Ascending aorta (tissue), 2 donors: ENCODE measurements at regions not wholly inside any gene's neighbourhood (a gene's known extent, or its start where the extent isn't known, plus 50 kb on each side); places are given as distances from the start of the nearest gene placed in this dataset.

ENCODE experiments used
- DNase-seq, 2 donors: peaks; one replicate each; pipeline ENCODE4 v3.0.0-alpha.2; 2019; ENCODE audit warnings: low spot score in 2 of 2
- H3K27ac ChIP-seq, 2 donors: fragments of 200-600 bp; sonication (generic); one replicate each; pipeline ENCODE4 v1.5.1; 2016 to 2017; ENCODE audit warnings: mild to moderate bottlenecking in 1 of 2
- H3K27me3 ChIP-seq: fragments of 200-600 bp; sonication (generic); one replicate; pipeline ENCODE4 v1.5.1; 2017
- H3K36me3 ChIP-seq, 2 donors: fragments of 200-600 bp; sonication (generic); one replicate each; pipeline ENCODE4 v1.5.1; 2016
- H3K4me1 ChIP-seq, 2 donors: fragments of 200-600 bp; sonication (generic); one replicate each; pipeline ENCODE4 v1.5.1; 2016 to 2017; ENCODE audit warnings: mild to moderate bottlenecking in 1 of 2
- H3K4me3 ChIP-seq, 2 donors: fragments of 200-600 bp; sonication (generic); one replicate each; pipeline ENCODE4 v1.5.1; 2016 to 2017; ENCODE audit warnings: mild to moderate bottlenecking in 1 of 2
- H3K9me3 ChIP-seq, 2 donors: fragments of 200-600 bp; sonication (generic); one replicate each; pipeline ENCODE4 v1.5.1; 2016
- intact Hi-C: fragments of 100-400 bp; cut with DNase I; formaldehyde crosslinking; loops from one replicate; pipeline ENCODE4 v1.15.1; 2023
- TF ChIP-seq, protein P1 (sequence below), 3 experiments: fragments of 200-600 bp in 2 of 3; fragments of 450-650 bp in 1 of 3; sonication (generic) in 2 of 3; IDR thresholded peaks; one replicate each; pipeline ENCODE4 v1.5.1; 2016 to 2019; ENCODE audit warnings: antibody characterized with exemption in 3 of 3, mild to moderate bottlenecking in 1 of 3, moderate library complexity in 1 of 3

DNA sequence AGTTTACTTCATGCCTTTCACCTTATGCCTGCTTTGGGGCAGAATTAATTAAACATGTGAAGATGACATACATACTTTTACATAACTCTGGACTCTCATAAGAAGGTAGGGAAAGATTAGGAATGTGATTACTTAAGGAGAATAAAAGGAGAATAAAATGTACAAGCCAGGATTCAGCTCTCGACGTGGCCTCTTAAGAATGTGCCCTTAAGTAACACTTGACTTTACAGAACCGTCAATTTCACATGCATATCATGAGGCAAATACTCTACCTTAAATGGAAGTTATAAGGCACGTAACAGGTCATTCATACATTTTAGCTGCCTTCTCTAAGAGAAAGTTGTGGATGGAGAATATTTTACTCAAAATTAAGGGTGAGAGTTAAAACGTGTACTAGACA, 263.7 kb upstream of the LMCD1 start:
- TF ChIP-seq, protein P1, sequence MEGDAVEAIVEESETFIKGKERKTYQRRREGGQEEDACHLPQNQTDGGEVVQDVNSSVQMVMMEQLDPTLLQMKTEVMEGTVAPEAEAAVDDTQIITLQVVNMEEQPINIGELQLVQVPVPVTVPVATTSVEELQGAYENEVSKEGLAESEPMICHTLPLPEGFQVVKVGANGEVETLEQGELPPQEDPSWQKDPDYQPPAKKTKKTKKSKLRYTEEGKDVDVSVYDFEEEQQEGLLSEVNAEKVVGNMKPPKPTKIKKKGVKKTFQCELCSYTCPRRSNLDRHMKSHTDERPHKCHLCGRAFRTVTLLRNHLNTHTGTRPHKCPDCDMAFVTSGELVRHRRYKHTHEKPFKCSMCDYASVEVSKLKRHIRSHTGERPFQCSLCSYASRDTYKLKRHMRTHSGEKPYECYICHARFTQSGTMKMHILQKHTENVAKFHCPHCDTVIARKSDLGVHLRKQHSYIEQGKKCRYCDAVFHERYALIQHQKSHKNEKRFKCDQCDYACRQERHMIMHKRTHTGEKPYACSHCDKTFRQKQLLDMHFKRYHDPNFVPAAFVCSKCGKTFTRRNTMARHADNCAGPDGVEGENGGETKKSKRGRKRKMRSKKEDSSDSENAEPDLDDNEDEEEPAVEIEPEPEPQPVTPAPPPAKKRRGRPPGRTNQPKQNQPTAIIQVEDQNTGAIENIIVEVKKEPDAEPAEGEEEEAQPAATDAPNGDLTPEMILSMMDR (IDR thresholded peaks at IDR 0.05), result no peak
- H3K27me3 ChIP-seq, result no peaks in the 10 kb centered on the region
- peaks cover 7 to 17% of the 10 kb centered on the region in 2 donors for H3K4me1 ChIP-seq
- no peaks in the 10 kb centered on the region for H3K36me3 ChIP-seq
- no peaks in the 10 kb centered on the region for H3K9me3 ChIP-seq
- DNase-seq, result no peak
- peak overlapping the region in 1 of 2 donors; percentile 52 for H3K27ac ChIP-seq
- intact Hi-C loops, result no loop called here
- H3K4me3 ChIP-seq, result peak overlapping the region in 1 of 2 donors; percentile 10

DNA sequence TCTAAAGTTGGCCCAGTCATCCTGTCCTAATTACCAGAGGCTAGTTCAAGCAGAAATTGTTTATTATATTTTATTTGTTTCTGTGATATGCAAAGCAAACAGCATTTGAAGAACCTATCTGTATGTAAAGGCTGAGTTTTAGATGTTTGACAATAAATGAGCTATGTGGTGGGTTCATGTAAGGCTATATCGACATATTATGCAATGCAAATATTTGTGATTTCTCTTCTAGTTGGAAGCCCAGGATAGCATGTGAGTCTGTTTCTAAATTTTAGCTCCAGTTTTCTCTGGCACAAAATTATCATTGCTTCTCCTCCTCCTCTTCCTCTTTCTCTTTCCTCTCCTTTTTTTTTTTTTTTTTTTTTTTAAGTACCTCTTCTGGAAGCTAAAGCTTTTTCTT, 263.2 kb upstream of the LMCD1 start:
- intact Hi-C loops, result no loop called here
- H3K27ac ChIP-seq, result peak overlapping the region in 1 of 2 donors; percentile 52
- H3K9me3 ChIP-seq, result no peaks in the 10 kb centered on the region
- peaks cover 7 to 17% of the 10 kb centered on the region in 2 donors for H3K4me1 ChIP-seq
- no peaks in the 10 kb centered on the region for H3K27me3 ChIP-seq
- TF ChIP-seq, protein P1 (IDR thresholded peaks at IDR 0.05), result no peak
- peak overlapping the region in 1 of 2 donors; percentile 10 for H3K4me3 ChIP-seq
- DNase-seq, result no peak
- no peaks in the 10 kb centered on the region for H3K36me3 ChIP-seq

- Histone ChIP-seq H3K27me3 (no peaks in the 10 kb centered on the region), H3K36me3 (no peaks in the 10 kb centered on the region), H3K4me1 (peaks cover 7 to 17% of the 10 kb centered on the region in 2 donors), H3K9me3 (no peaks in the 10 kb centered on the region), H3K4me3 (no peak overlapping the region), H3K27ac (peak overlapping the region in 1 of 2 donors; percentile 22)
- DNase-seq, result no peak
- TF ChIP-seq, protein P1 (IDR thresholded peaks at IDR 0.05), result no peak
- intact Hi-C loops, result no loop called here
These were observed 262.5 kb upstream of the LMCD1 start for GRCh38 chr3:8239095-8239494.

DNA sequence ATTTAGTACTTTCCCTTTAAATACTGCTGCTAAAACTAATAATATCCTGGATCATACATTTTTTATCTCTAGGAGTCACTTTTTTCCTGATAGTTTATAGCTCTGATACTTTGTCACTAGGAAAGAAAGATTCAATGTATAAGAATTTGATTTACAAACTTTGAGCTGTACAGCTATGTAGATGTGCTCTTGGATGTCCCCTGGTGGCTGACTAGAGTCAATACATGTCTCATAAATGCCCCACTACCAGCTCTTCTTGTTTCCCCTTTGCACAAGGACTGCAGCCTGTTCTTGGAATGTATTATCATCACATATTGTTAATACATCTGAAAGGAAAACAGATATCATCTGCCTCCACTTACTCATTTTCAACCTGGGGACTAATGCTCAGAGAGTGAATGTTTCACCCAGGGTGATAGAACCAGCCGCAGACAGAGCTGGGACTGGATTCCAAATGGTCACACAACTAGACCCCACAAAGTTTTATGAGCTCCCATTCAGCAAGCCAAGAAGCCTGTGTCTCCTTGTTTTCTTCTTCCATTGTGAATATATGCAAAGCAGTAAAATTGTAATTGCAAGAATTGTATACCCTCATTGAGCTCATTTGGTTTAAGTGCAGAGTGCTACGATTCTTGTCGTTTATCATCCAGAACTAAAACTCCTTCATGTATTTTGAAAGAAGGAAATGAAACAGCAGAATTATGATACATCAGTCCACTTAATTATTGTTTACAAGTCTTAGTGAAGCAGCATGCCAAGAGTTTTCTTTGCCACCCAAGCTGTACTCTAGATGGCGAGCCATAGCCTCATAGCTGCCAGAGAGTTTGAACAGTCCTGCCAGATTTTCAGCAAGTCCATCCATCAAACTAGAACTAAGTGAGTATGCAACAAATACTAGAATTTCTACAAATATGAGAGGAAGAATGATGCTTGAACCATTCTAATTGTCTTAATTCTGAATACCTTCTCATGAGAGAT, 261.6 kb upstream of the LMCD1 start:
- peaks cover 7 to 17% of the 10 kb centered on the region in 2 donors for H3K4me1 ChIP-seq
- no peak overlapping the region for H3K27ac ChIP-seq
- H3K9me3 ChIP-seq, result no peaks in the 10 kb centered on the region
- no peaks in the 10 kb centered on the region for H3K27me3 ChIP-seq
- TF ChIP-seq, protein P1 (IDR thresholded peaks at IDR 0.05), result peak; percentile 39 to 69 (median 60)
- H3K36me3 ChIP-seq, result no peaks in the 10 kb centered on the region
- intact Hi-C loops, result no loop called here
- no peak overlapping the region for H3K4me3 ChIP-seq
- DNase-seq, result no peak

DNA sequence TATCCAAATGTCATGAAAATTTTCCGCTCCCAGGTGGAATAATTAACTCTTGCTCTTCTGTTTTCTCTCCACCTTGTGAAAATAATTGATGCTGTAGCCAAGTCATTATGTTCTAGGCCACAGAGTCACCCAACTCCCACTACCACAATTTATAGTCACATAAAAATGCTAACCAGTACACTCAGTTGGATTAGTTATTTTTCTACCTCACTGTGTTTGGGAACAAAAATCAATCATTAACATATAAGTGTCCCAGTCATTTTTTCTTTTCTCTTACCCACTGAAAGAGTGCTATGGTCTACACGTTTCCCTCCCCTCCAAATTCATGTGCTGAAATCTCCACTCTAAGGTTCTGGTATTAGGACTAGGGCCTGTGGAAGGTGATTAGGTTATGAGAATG, 255.6 kb upstream of the LMCD1 start:
- Histone ChIP-seq H3K27me3 (no peaks in the 10 kb centered on the region), H3K36me3 (no peaks in the 10 kb centered on the region), H3K9me3 (no peaks in the 10 kb centered on the region), H3K4me1 (no peaks in the 10 kb centered on the region), H3K27ac (no peak overlapping the region), H3K4me3 (no peak overlapping the region)
- intact Hi-C loops, result no loop called here
- TF ChIP-seq, protein P1 (IDR thresholded peaks at IDR 0.05), result no peak
- DNase-seq, result no peak
